HepG2 (cell line): ENCODE measurements at regions not wholly inside any gene's neighbourhood (a gene's known extent, or its start where the extent isn't known, plus 50 kb on each side); places are given as distances from the start of the nearest gene placed in this dataset.

ENCODE experiments used
- ATAC-seq: fragments of 200-7000 bp; cut with Tn5 transposase; 3 replicates; pipeline ENCODE4 v1.9.1; 2020; ENCODE audit warnings: mild to moderate bottlenecking, moderate library complexity
- BruUV-seq: library from RNA; stranded (reverse); fragments of 400-500 nt; replicated peaks from 2 replicates; lab custom pipeline; 2021; lab: Mats Ljungman, UMichigan
- CTCF ChIA-PET: fragments of 300-600 bp; formaldehyde crosslinking; extraction: SDS; loops from one replicate; lab custom pipeline; 2021; ENCODE audit warnings: low total read pairs, inconsistent platforms, low intra/inter-chr PET ratio; lab: Yijun Ruan, JAX
- POLR2A ChIA-PET: fragments of 350-600 bp; sonication (Branson Sonifier 250); formaldehyde crosslinking; loops from one replicate; lab custom pipeline; 2020; ENCODE audit warnings: antibody characterized with exemption, inconsistent platforms; lab: Yijun Ruan, JAX
- DNase-seq: peaks from one replicate; pipeline ENCODE4 v3.0.0-alpha.2; 2015; ENCODE audit warnings: low spot score
- FAIRE-seq: peaks from 3 replicates; lab custom pipeline; 2011; peaks lifted over from hg19 to GRCh38; lab: Jason Lieb, UNC
- H2AFZ ChIP-seq: one replicate; pipeline ENCODE4 v1.6.1; 2011; ENCODE audit warnings: low read length, inconsistent platforms
- H3K27ac ChIP-seq: fragments of 300-600 bp; 3 replicates; pipeline ENCODE4 v1.8.0; 2011; ENCODE audit warnings: mixed run types, mild to moderate bottlenecking, mixed read lengths, low read length, inconsistent platforms; ENCODE audit not compliant: insufficient read depth; ENCODE audit errors: extremely low read length
- H3K27me3 ChIP-seq, 2 experiments: fragments of 200-600 bp in 1 of 2; 2 replicates in 1 of 2; 3 replicates in 1 of 2; pipeline versions ENCODE4 v1.6.0 to v1.8.0; 2011; ENCODE audit warnings: low read length in 2 of 2, mild to moderate bottlenecking in 2 of 2, moderate library complexity in 2 of 2, inconsistent platforms in 1 of 2; ENCODE audit not compliant: insufficient read depth in 2 of 2, control insufficient read depth in 1 of 2
- H3K36me3 ChIP-seq, 2 experiments: fragments of 200-600 bp in 1 of 2; replicated peaks in 1 of 2; 2 replicates in 1 of 2; 3 replicates in 1 of 2; pipeline versions ENCODE4 v1.5.1 to v1.8.0; 2011; ENCODE audit warnings: low read length in 2 of 2, inconsistent platforms in 1 of 2; ENCODE audit not compliant: insufficient read depth in 2 of 2, control insufficient read depth in 1 of 2
- H3K4me1 ChIP-seq: 2 replicates; pipeline ENCODE4 v1.5.1; 2012; ENCODE audit warnings: low read length, inconsistent platforms; ENCODE audit not compliant: insufficient read depth
- H3K4me2 ChIP-seq: 2 replicates; pipeline ENCODE4 v1.6.0; 2011; ENCODE audit warnings: low read depth, low read length, inconsistent platforms
- H3K4me3 ChIP-seq, 3 experiments: fragments of 200-600 bp in 1 of 3; sonication (generic), shearing (Covaris generic) in 1 of 3; replicated peaks in 1 of 3; 2 replicates each; pipeline ENCODE4 v1.5.1; 2011 to 2016; ENCODE audit warnings: low read length in 3 of 3, inconsistent platforms in 2 of 3, low read depth in 2 of 3, mild to moderate bottlenecking in 2 of 3, control low read depth in 1 of 3, mixed read lengths in 1 of 3; ENCODE audit not compliant: insufficient read depth in 1 of 3
- H3K79me2 ChIP-seq: one replicate; pipeline ENCODE4 v1.6.1; 2011; ENCODE audit warnings: low read length, inconsistent platforms; ENCODE audit not compliant: insufficient read depth
- H3K9ac ChIP-seq: 2 replicates; pipeline ENCODE4 v1.6.0; 2011; ENCODE audit warnings: mild to moderate bottlenecking, low read depth, low read length, inconsistent platforms; ENCODE audit not compliant: insufficient read depth
- H3K9me3 ChIP-seq: 2 replicates; pipeline ENCODE4 v1.5.1; 2012; ENCODE audit warnings: mild to moderate bottlenecking, low read length
- H4K20me1 ChIP-seq: 2 replicates; pipeline ENCODE4 v1.6.0; 2011; ENCODE audit warnings: inconsistent platforms, mild to moderate bottlenecking, low read length, moderate library complexity; ENCODE audit not compliant: insufficient read depth
- ELF1 ChIP-seq: sonication (generic); formaldehyde crosslinking; IDR thresholded peaks from 2 replicates; pipeline ENCODE4 v1.4.0; 2020; ENCODE audit warnings: missing genetic modification reagents
- GZF1 ChIP-seq: sonication (generic); formaldehyde crosslinking; IDR thresholded peaks from 2 replicates; pipeline ENCODE4 v1.5.1; 2020; ENCODE audit warnings: mild to moderate bottlenecking, missing genetic modification reagents
- HNF4A ChIP-seq: sonication (generic); formaldehyde crosslinking; IDR thresholded peaks from 2 replicates; pipeline ENCODE4 v1.4.0; 2020; ENCODE audit warnings: missing genetic modification reagents
- MIXL1 ChIP-seq: IDR thresholded peaks from 2 replicates; pipeline ENCODE4 v1.6.1; 2016
- PRDM4 ChIP-seq: sonication (generic); formaldehyde crosslinking; IDR thresholded peaks from 2 replicates; pipeline ENCODE4 v1.9.0; 2021; ENCODE audit warnings: missing genetic modification reagents, borderline replicate concordance
- PREB ChIP-seq: sonication (generic); formaldehyde crosslinking; IDR thresholded peaks from 2 replicates; pipeline ENCODE4 v1.4.0; 2020; ENCODE audit warnings: missing genetic modification reagents
- SOX13 ChIP-seq, 3 experiments: fragments of 450-650 bp in 1 of 3; sonication (generic) in 1 of 3; formaldehyde crosslinking in 1 of 3; IDR thresholded peaks in 2 of 3; conservative IDR thresholded peaks in 1 of 3; 2 replicates each; pipeline versions ENCODE4 v1.5.0 to v1.6.1; 2016 to 2020; ENCODE audit warnings: antibody characterized with exemption in 1 of 3, mild to moderate bottlenecking in 1 of 3, missing compliant biosample characterization in 1 of 3, missing genetic modification reagents in 1 of 3, moderate library complexity in 1 of 3
- SOX6 ChIP-seq, 2 experiments: fragments of 450-650 bp in 1 of 2; sonication (generic) in 1 of 2; formaldehyde crosslinking in 1 of 2; IDR thresholded peaks; 2 replicates each; pipeline versions ENCODE4 v1.4.0 to v1.6.1; 2017 to 2020; ENCODE audit warnings: antibody characterized with exemption in 1 of 2, mild to moderate bottlenecking in 1 of 2, missing genetic modification reagents in 1 of 2
- SUZ12 ChIP-seq: fragments of 150-350 bp; IDR thresholded peaks from 2 replicates; pipeline ENCODE4 v1.6.1; 2014; ENCODE audit warnings: low read depth, low read length
- ZNF296 ChIP-seq: sonication (generic); formaldehyde crosslinking; conservative IDR thresholded peaks from 2 replicates; pipeline ENCODE4 v1.5.0; 2020; ENCODE audit warnings: mild to moderate bottlenecking, missing genetic modification reagents
- ZNF30 ChIP-seq: sonication (generic); formaldehyde crosslinking; IDR thresholded peaks from 2 replicates; pipeline ENCODE4 v1.5.0; 2020; ENCODE audit warnings: mild to moderate bottlenecking, missing genetic modification reagents
- ZNF496 ChIP-seq: sonication (generic); formaldehyde crosslinking; IDR thresholded peaks from 2 replicates; pipeline ENCODE4 v1.8.1; 2023; ENCODE audit warnings: mild to moderate bottlenecking, moderate library complexity, missing genetic modification reagents; ENCODE audit not compliant: insufficient replicate concordance
- ZNF770 ChIP-seq: sonication (generic); formaldehyde crosslinking; IDR thresholded peaks from 2 replicates; pipeline ENCODE4 v1.5.0; 2020; ENCODE audit warnings: mild to moderate bottlenecking, missing genetic modification reagents
- ZNF839 ChIP-seq: sonication (generic); formaldehyde crosslinking; IDR thresholded peaks from 2 replicates; pipeline ENCODE4 v1.4.0; 2020; ENCODE audit warnings: missing genetic modification reagents, mild to moderate bottlenecking, borderline replicate concordance
- WGBS: methylation state at CpG from one replicate; pipeline ENCODE4 v1.1.6; 2017; ENCODE audit warnings: low lambda C conversion rate; 5-methylcytosine and 5-hydroxymethylcytosine counted together
- in situ Hi-C: cut with HindIII; loops from 2 replicates; pipeline ENCODE4 v1.10.0; 2017; ENCODE audit warnings: low pct_unique_long_range_greater_than_20kb; ENCODE audit not compliant: extremely low pct_ligation_motif_present
- intact Hi-C: fragments of 100-400 bp; cut with micrococcal nuclease; formaldehyde crosslinking; loops from one replicate; pipeline ENCODE4 v1.10.0; 2022; ENCODE audit not compliant: unreplicated experiment

GRCh38 chr21:31537872-31538576 is 121.5 kb upstream of the SOD1 start (continued):
- TF ChIP-seq PREB (CRISPR knock-in tag) (no peak), PRDM4 (CRISPR knock-in tag) (no peak)

- H3K27me3 ChIP-seq: no peaks in the 10 kb centered on the region; a peak in 1 of 5 replicates
- ChIA-PET CTCF (no interaction called here), POLR2A (no interaction called here)
- DNase-seq (no peak), ATAC-seq (no peak), FAIRE-seq (no peak)
- H3K4me3 ChIP-seq: no peak overlapping the region
- no peaks in the 10 kb centered on the region for H3K36me3 ChIP-seq
- in situ Hi-C loops (no loop called here), intact Hi-C loops (no loop called here)
- no peak overlapping the region for H2AFZ ChIP-seq
- H3K4me2 ChIP-seq: no peak overlapping the region
- H3K4me1 ChIP-seq: no peaks in the 10 kb centered on the region
- H3K9me3 ChIP-seq: no peaks in the 10 kb centered on the region
- no peak overlapping the region for H3K9ac ChIP-seq
- 37% methylated on average over 5 of the region's 8 CpGs for WGBS
- no peaks in the 10 kb centered on the region for H3K79me2 ChIP-seq
- H4K20me1 ChIP-seq: no peaks in the 10 kb centered on the region
- H3K27ac ChIP-seq: no peak overlapping the region
- BruUV-seq: no TSS peak
- TF ChIP-seq HNF4A (CRISPR knock-in tag): no peak
- TF ChIP-seq MIXL1: no peak
- no peak for TF ChIP-seq ZNF496 (CRISPR knock-in tag)
- TF ChIP-seq ELF1: no peak
- no peak for TF ChIP-seq ZNF30 (CRISPR knock-in tag)
- no peak for TF ChIP-seq SOX6 (IDR thresholded peaks at IDR 0.05)
- no peak for TF ChIP-seq SOX6 (CRISPR knock-in tag; IDR thresholded peaks at IDR 0.05)
- no peak for TF ChIP-seq ZNF296 (CRISPR knock-in tag)
- TF ChIP-seq GZF1: no peak
- TF ChIP-seq SOX13 (IDR thresholded peaks at IDR 0.05): no peak
- no peak for TF ChIP-seq SOX13 (CRISPR knock-in tag; conservative IDR thresholded peaks at IDR 0.05 in 1 of 2, IDR thresholded peaks at IDR 0.05 in 1 of 2)
- no peak for TF ChIP-seq ZNF770 (CRISPR knock-in tag)
- no peak for TF ChIP-seq ZNF839 (CRISPR knock-in tag)
- no peak for TF ChIP-seq SUZ12
These were observed 123.4 kb upstream of the SOD1 start for GRCh38 chr21:31536138-31536537.
